ENCODE measurements at regions not wholly inside any gene's neighbourhood (a gene's known extent, or its start where the extent isn't known, plus 50 kb on each side); places are given as distances from the start of the nearest gene placed in this dataset.

DNA sequence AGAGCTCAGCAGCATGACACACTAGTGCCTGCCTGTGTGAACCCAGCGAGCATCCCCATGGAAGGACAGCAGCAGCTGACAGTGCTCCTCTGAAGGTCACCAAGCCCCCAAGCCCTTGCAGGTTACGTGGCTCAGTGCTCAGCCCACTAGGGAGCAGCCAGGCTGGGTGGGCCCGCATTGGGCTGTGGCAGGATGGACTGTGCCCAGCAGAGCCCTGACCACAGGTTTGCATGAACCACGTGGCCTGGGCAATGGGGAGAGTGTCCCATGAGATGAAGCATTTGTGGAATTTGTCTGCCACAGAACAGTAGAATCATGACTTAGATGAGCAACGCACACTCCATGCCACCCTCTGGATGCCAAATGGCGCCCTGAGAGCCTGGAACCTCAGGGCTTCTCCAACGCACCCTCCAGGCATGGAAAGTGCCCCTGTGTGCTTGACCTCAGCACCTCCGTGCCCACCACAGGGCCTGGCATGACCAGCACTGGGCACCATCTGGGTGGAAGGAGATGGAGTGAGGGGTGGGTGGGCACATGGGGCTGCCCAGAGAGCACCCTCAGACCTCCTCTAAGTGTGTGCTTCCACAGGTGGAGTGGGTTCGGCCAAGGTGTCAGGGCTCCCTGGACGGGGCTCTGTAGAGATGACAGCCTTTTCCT lies 216.1 kb upstream of the RAB6C start:
- DNase-seq (ENCODE audit: insufficient read length, low spot score) (no peak), FAIRE-seq (no peak)
- TF ChIP-seq POLR2A (IDR thresholded peaks at IDR 0.05; ENCODE audit: low read depth, low read length) (no peak), SPI1 (IDR thresholded peaks at IDR 0.05; ENCODE audit: low read depth, low read length) (no peak), PAX5 (IDR thresholded peaks at IDR 0.05; ENCODE audit: insufficient read depth, low read length, severe bottlenecking) (no peak), TAF1 (IDR thresholded peaks at IDR 0.05; ENCODE audit: low read depth, low read length) (no peak), POU2F2 (IDR thresholded peaks at IDR 0.05; ENCODE audit: low read depth, low read length) (no peak), POLR2AphosphoS5 (IDR thresholded peaks at IDR 0.05; ENCODE audit: low read depth, low read length) (no peak)

DNA sequence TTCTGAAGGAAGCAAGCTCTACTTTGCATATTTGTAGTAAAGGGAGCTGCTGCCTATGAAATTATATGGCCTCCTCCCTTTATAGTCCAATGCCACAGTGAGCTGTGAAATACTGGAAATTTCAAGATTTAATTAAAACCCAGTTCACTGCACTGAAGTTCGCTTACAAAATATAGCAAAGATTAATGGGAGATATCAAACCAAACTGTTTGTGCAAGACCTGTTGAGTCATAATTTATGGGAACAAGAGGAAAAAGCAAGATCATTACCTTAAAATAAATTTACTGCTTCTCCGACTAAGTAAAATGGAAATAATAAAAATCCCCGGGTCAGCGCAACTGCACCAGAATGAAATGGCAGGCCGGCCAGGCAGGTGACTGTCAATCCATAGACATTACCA lies 215.5 kb upstream of the RAB6C start:
- FAIRE-seq (no peak), DNase-seq (ENCODE audit: insufficient read length, low spot score) (no peak)
- TF ChIP-seq SPI1 (IDR thresholded peaks at IDR 0.05; ENCODE audit: low read depth, low read length) (no peak), PAX5 (IDR thresholded peaks at IDR 0.05; ENCODE audit: insufficient read depth, low read length, severe bottlenecking) (no peak), POU2F2 (IDR thresholded peaks at IDR 0.05; ENCODE audit: low read depth, low read length) (no peak), POLR2A (IDR thresholded peaks at IDR 0.05; ENCODE audit: low read depth, low read length) (no peak)

DNA sequence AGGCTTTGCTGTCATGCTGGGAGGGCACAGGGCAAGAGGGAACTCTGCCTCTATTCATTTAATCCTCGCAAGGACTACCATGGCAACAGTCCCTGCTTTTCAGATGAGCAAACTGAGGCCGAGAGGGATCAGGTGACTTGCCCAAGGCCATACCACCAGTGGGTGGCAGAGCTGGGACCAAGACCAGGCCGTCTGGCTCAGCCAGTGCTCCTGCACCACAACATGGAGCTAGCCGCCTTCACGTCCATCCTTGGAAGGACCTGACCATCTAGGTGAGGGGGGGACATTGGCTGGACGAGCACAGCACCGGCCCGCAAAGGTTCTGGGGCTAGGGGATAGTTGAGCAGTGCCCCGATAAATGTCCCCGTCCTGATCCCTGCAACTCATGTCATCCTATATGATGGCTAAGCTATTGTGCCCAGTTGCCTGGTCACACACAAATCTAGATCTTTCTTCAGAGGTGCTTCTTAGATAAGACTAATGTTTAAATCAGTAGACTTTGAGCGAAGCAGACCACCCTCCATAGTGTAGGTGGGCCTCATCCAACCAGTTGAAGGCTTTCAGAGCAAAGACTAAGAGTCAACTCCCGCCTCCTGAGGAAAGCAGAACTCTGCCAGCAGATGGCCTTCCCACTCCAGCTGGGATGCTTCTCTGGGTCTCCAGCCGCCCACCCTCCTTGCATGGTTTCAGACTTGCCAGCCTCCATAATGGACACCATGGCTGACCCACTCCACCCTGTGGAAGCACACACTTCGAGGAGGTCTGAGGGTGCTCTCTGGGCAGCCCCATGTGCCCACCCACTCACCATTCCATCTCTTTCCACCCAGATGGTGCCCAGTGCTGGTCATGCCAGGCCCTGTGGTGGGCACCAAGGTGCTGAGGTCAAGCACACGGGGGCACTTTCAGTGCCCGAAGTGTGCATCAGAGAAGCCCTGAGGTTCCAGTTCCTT lies 214.8 kb upstream of the RAB6C start:
- TF ChIP-seq POLR2A (IDR thresholded peaks at IDR 0.05; ENCODE audit: low read depth, low read length) (no peak), SPI1 (IDR thresholded peaks at IDR 0.05; ENCODE audit: low read depth, low read length) (no peak), POLR2AphosphoS5 (IDR thresholded peaks at IDR 0.05; ENCODE audit: low read depth, low read length) (no peak), POU2F2 (IDR thresholded peaks at IDR 0.05; ENCODE audit: low read depth, low read length) (no peak), TAF1 (IDR thresholded peaks at IDR 0.05; ENCODE audit: low read depth, low read length) (no peak), PAX5 (IDR thresholded peaks at IDR 0.05; ENCODE audit: insufficient read depth, low read length, severe bottlenecking) (no peak)
- DNase-seq (ENCODE audit: insufficient read length, low spot score) (no peak), FAIRE-seq (no peak)

DNA sequence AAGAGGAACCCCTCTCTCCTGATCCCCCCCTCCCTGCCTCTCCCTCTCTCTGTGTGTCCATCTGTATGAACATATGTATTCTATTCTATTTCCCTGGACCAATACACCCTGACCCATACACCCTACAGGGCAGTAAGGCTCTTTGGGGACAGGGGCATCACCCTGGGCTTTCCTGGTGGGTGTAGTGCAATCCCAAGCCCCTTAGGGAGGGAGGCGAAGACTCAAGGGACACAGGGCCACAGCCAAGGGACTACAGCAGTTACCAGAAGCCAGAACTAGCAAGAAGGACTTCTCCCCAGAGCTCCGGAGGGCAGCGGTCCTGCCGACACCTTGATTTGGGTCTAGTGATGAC lies 214.2 kb upstream of the RAB6C start:
- TF ChIP-seq POLR2A (IDR thresholded peaks at IDR 0.05; ENCODE audit: low read depth, low read length) (no peak), TAF1 (IDR thresholded peaks at IDR 0.05; ENCODE audit: low read depth, low read length) (no peak), PAX5 (IDR thresholded peaks at IDR 0.05; ENCODE audit: insufficient read depth, low read length, severe bottlenecking) (no peak)
- FAIRE-seq = no peak

DNA sequence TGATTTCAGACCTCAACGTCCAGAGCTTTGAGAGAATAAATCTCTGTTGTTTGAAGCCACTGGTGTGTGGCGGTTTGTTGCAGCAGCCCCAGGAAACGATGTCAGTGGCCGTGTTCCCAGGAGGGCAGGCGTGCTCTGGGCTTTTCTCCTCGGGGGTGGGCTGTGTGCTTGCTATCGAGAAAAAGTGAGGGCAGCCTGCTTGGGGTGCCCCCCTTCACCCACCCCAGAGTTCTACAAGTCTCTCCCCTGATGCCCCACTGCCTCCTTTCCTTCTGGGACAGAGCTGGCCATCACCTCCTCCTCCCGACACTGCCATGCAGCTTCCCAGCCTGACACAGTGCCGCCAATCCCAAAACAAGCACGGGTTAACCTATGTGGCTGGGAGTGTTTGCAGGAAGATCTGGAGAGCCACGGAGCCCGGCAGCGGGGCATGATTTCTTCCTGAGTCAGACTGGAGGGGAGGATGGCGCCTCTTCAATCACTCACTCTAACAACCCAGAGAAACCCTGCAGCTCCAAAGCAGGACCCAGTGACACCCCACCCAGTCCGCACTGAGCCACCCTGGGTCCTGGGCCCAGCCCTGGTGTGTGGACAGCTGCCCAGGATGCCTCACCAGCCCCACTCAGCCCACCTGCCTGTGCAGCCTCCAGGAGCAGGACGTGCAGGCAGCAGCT lies 213.7 kb upstream of the RAB6C start:
- FAIRE-seq (no peak), DNase-seq (ENCODE audit: insufficient read length, low spot score) (no peak)
- TF ChIP-seq PAX5 (IDR thresholded peaks at IDR 0.05; ENCODE audit: insufficient read depth, low read length, severe bottlenecking) (no peak), SPI1 (IDR thresholded peaks at IDR 0.05; ENCODE audit: low read depth, low read length) (no peak), TAF1 (IDR thresholded peaks at IDR 0.05; ENCODE audit: low read depth, low read length) (no peak), POLR2A (IDR thresholded peaks at IDR 0.05; ENCODE audit: low read depth, low read length) (no peak)

More for the DNA sequence above, 214.2 kb upstream of the RAB6C start:
- no peak for DNase-seq (ENCODE audit: insufficient read length, low spot score)

DNA sequence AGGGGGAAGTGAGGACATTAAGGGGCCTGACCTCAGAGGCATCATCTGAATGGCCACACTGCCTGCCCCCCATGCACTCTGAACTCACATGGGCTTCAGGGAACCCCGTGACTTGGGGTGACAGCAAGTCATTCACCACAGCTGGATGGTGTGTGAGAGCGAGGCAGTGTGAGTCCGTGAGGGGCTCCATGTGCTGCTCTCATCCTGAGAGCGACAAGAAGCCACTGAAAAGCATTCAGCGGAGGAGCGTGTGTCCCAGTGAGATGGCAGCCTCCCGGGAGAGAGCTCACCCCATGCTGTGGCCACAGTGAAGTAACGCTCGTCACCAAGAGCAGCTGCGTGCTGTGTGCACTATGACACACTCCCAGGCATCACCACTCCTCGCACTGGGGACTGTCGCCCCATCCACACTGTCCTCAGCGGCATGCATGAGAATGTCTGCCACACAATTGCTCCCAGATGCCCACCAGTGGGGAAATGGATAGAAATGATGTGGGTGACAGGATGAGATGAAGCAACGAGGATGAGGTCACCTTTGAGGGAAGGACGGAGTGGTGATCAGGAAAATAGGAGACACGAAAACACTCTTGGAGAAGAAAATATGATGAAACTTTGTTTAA lies 213.0 kb upstream of the RAB6C start:
- DNase-seq (ENCODE audit: insufficient read length, low spot score) (no peak), FAIRE-seq (no peak)
- TF ChIP-seq POLR2AphosphoS5 (IDR thresholded peaks at IDR 0.05; ENCODE audit: low read depth, low read length) (no peak), TAF1 (IDR thresholded peaks at IDR 0.05; ENCODE audit: low read depth, low read length) (no peak), PAX5 (IDR thresholded peaks at IDR 0.05; ENCODE audit: insufficient read depth, low read length, severe bottlenecking) (no peak), SPI1 (IDR thresholded peaks at IDR 0.05; ENCODE audit: low read depth, low read length) (no peak), POU2F2 (IDR thresholded peaks at IDR 0.05; ENCODE audit: low read depth, low read length) (no peak), POLR2A (IDR thresholded peaks at IDR 0.05; ENCODE audit: low read depth, low read length) (no peak)

DNA sequence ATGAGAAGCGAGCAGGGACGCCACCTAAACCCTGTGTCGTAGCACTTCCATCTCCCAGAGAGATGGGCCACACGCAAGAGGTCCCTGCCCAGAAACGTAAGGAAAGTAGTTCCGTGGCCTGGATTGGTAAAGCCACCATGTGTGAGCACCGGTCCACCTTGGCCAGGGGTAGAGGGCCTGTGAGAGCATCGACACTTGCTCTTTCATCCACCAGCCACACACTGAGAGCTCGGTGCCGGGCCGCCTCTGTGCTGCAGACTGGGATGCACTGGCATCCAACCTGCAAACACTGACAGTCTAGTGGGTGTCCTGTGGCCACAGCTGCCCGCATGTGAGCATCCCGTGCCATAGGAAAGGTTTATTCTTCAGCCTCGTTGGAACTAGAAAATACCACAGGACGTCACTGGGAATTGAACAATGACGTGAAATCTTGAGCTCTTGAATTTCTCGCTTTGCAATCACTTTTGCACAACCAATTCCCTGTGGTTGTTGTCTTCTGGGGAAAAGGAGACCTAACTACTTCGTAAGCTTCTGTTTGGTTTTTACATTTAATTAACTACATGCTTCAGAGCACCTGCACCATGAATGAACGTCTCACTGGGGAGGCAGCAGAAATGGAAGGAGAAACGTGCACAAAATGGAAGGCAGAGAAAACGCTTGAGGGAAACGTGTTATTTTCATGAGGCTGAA lies 212.0 kb upstream of the RAB6C start:
- no peak for FAIRE-seq
- TF ChIP-seq SPI1 (IDR thresholded peaks at IDR 0.05; ENCODE audit: low read depth, low read length) (no peak), POLR2A (IDR thresholded peaks at IDR 0.05; ENCODE audit: low read depth, low read length) (no peak), PAX5 (IDR thresholded peaks at IDR 0.05; ENCODE audit: insufficient read depth, low read length, severe bottlenecking) (no peak), POU2F2 (IDR thresholded peaks at IDR 0.05; ENCODE audit: low read depth, low read length) (no peak), TAF1 (IDR thresholded peaks at IDR 0.05; ENCODE audit: low read depth, low read length) (no peak), POLR2AphosphoS5 (IDR thresholded peaks at IDR 0.05; ENCODE audit: low read depth, low read length) (no peak)
- no peak for DNase-seq (ENCODE audit: insufficient read length, low spot score)

DNA sequence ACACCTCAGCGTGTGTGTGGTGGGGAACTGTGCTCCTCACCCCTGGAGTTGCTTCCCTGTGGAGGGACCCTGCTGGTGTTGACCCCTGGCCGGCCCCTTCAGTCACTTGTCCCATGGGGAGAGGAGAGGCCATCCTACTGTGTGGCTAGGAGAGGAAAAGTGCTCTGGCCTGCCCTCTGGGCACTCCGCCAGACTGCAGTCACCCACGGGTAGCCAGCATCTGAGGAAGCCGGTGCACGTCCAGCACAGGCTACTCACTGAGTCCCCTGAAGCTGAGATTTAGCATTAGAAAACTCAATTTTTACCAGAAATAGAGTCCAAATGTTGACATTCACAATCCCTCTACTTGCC lies 211.5 kb upstream of the RAB6C start:
- FAIRE-seq = no peak

More for the DNA sequence above, 211.5 kb upstream of the RAB6C start:
- TF ChIP-seq PAX5 (IDR thresholded peaks at IDR 0.05; ENCODE audit: insufficient read depth, low read length, severe bottlenecking) (no peak), POLR2AphosphoS5 (IDR thresholded peaks at IDR 0.05; ENCODE audit: low read depth, low read length) (no peak), SPI1 (IDR thresholded peaks at IDR 0.05; ENCODE audit: low read depth, low read length) (no peak), POU2F2 (IDR thresholded peaks at IDR 0.05; ENCODE audit: low read depth, low read length) (no peak), POLR2A (IDR thresholded peaks at IDR 0.05; ENCODE audit: low read depth, low read length) (no peak), TAF1 (IDR thresholded peaks at IDR 0.05; ENCODE audit: low read depth, low read length) (no peak)
- DNase-seq (ENCODE audit: insufficient read length, low spot score) = no peak
